Progenitor cell of endocrine pancreas (in vitro differentiated cells): ENCODE measurements at regions not wholly inside any gene's neighbourhood (a gene's known extent, or its start where the extent isn't known, plus 50 kb on each side); places are given as distances from the start of the nearest gene placed in this dataset.

ENCODE experiments used
- DNase-seq: peaks from one replicate; pipeline ENCODE4 v3.0.0; 2021; ENCODE audit warnings: low spot score; ENCODE audit not compliant: unreplicated experiment
- H3K27ac Mint-ChIP-seq: 2 replicates; pipeline ENCODE4 v1.8.0; 2021; ENCODE audit warnings: mild to moderate bottlenecking, moderate library complexity, mixed read lengths
- H3K27me3 Mint-ChIP-seq: 2 replicates; pipeline ENCODE4 v1.8.0; 2021; ENCODE audit warnings: mixed read lengths
- H3K36me3 Mint-ChIP-seq: 2 replicates; pipeline ENCODE4 v1.8.0; 2022; ENCODE audit warnings: mixed read lengths; ENCODE audit not compliant: insufficient read depth
- H3K4me1 Mint-ChIP-seq: 2 replicates; pipeline ENCODE4 v1.8.0; 2021; ENCODE audit warnings: low read depth, mixed read lengths
- H3K4me3 Mint-ChIP-seq: 2 replicates; pipeline ENCODE4 v1.8.0; 2021; ENCODE audit warnings: low read depth, mild to moderate bottlenecking, moderate library complexity, mixed read lengths
- H3K9me3 Mint-ChIP-seq: 2 replicates; pipeline ENCODE4 v1.8.0; 2021; ENCODE audit warnings: low read depth, mixed read lengths
- CTCF ChIP-seq: fragments of 200-600 bp; sonication (generic); IDR thresholded peaks from one replicate; pipeline ENCODE4 v1.5.0; 2021; ENCODE audit warnings: antibody characterized with exemption, mild to moderate bottlenecking; ENCODE audit not compliant: unreplicated experiment

- no peak for TF ChIP-seq CTCF
- Mint-ChIP-seq H3K4me1 (peaks cover 2% of the 10 kb centered on the region), H3K27me3 (peaks cover 8% of the 10 kb centered on the region), H3K27ac (no peak overlapping the region), H3K36me3 (no peaks in the 10 kb centered on the region), H3K9me3 (no peaks in the 10 kb centered on the region), H3K4me3 (no peak overlapping the region)
- DNase-seq, result no peak
These were observed 56.3 kb downstream of the SOX14 start for GRCh38 chr3:137820366-137820765.

- Mint-ChIP-seq H3K27ac (no peak overlapping the region), H3K9me3 (peaks cover 7% of the 10 kb centered on the region), H3K4me1 (peaks cover 6% of the 10 kb centered on the region), H3K27me3 (peaks cover 42% of the 10 kb centered on the region), H3K36me3 (no peaks in the 10 kb centered on the region), H3K4me3 (no peak overlapping the region)
- DNase-seq, result no peak
- TF ChIP-seq CTCF, result no peak
These were observed 71.0 kb downstream of the SOX14 start for GRCh38 chr3:137835096-137835495.

- Mint-ChIP-seq H3K36me3 (no peaks in the 10 kb centered on the region), H3K4me3 (no peak overlapping the region)
- no peak for DNase-seq
These were observed 81.1 kb downstream of the SOX14 start for GRCh38 chr3:137845194-137845593.

GRCh38 chr3:137845666-137846065 lies 81.6 kb downstream of the SOX14 start:
- H3K4me1 Mint-ChIP-seq, result peaks cover 21% of the 10 kb centered on the region
- H3K27ac Mint-ChIP-seq, result no peak overlapping the region
- H3K4me3 Mint-ChIP-seq, result no peak overlapping the region
- no peak for DNase-seq
- H3K27me3 Mint-ChIP-seq, result peaks cover 15% of the 10 kb centered on the region
- H3K9me3 Mint-ChIP-seq, result no peaks in the 10 kb centered on the region
- no peak for TF ChIP-seq CTCF
- H3K36me3 Mint-ChIP-seq, result no peaks in the 10 kb centered on the region

More at GRCh38 chr3:137845194-137845593, 81.1 kb downstream of the SOX14 start:
- H3K27me3 Mint-ChIP-seq, result peaks cover 15% of the 10 kb centered on the region
- no peaks in the 10 kb centered on the region for H3K9me3 Mint-ChIP-seq
- peaks cover 21% of the 10 kb centered on the region for H3K4me1 Mint-ChIP-seq
- H3K27ac Mint-ChIP-seq, result no peak overlapping the region
- TF ChIP-seq CTCF, result no peak

- Mint-ChIP-seq H3K36me3 (no peaks in the 10 kb centered on the region), H3K9me3 (no peaks in the 10 kb centered on the region), H3K4me1 (no peaks in the 10 kb centered on the region), H3K27me3 (peaks cover 49% of the 10 kb centered on the region), H3K4me3 (no peak overlapping the region), H3K27ac (no peak overlapping the region)
- TF ChIP-seq CTCF, result no peak
- DNase-seq, result no peak
These were observed 88.3 kb downstream of the SOX14 start for GRCh38 chr3:137852391-137852830.
